Activated CD8-positive, alpha-beta memory T cell treated with anti-CD3 and anti-CD28 coated beads for 4 hours (primary cell): ENCODE measurements at regions not wholly inside any gene's neighbourhood (a gene's known extent, or its start where the extent isn't known, plus 50 kb on each side); places are given as distances from the start of the nearest gene placed in this dataset.

Experiments used
- DNase-seq, 2 donors: peaks; one replicate each; pipeline ENCODE4 v3.0.0-alpha.2; 2020; ENCODE audit warnings: low read depth in 2 of 2

- no peak for DNase-seq
Measured at GRCh38 chr2:16332681-16333557, 332.7 kb downstream of the CYRIA start.

GRCh38 chr2:16331772-16332171 is 333.9 kb downstream of the CYRIA start:
- no peak for DNase-seq

GRCh38 chr2:16330982-16331381 is 334.7 kb downstream of the CYRIA start:
- DNase-seq = no peak

- no peak for DNase-seq
Measured at GRCh38 chr2:16330571-16330970, 335.1 kb downstream of the CYRIA start.

- DNase-seq = no peak
Measured at GRCh38 chr2:16330012-16330411, 335.6 kb downstream of the CYRIA start.

GRCh38 chr2:16329421-16329820 is 336.2 kb downstream of the CYRIA start:
- DNase-seq = no peak

- no peak for DNase-seq
Measured at GRCh38 chr2:16328521-16329190, 337.0 kb downstream of the CYRIA start.

GRCh38 chr2:16327326-16327725 is 338.3 kb downstream of the CYRIA start:
- DNase-seq = no peak

GRCh38 chr2:16326711-16327300 is 338.8 kb downstream of the CYRIA start:
- no peak for DNase-seq

GRCh38 chr2:16325976-16326510 is 339.6 kb downstream of the CYRIA start:
- DNase-seq = no peak

- DNase-seq = no peak
Measured at GRCh38 chr2:16325016-16325975, 340.3 kb downstream of the CYRIA start.

- DNase-seq = no peak
Measured at GRCh38 chr2:16324544-16324937, 341.1 kb downstream of the CYRIA start.

- no peak for DNase-seq
Measured at GRCh38 chr2:16323551-16324543, 341.8 kb downstream of the CYRIA start.

- no peak for DNase-seq
Measured at GRCh38 chr2:16323126-16323520, 342.5 kb downstream of the CYRIA start.

GRCh38 chr2:16322308-16323125 is 343.1 kb downstream of the CYRIA start:
- no peak for DNase-seq

GRCh38 chr2:16321872-16322271 is 343.8 kb downstream of the CYRIA start:
- no peak for DNase-seq

- no peak for DNase-seq
Measured at GRCh38 chr2:16321256-16321655, 344.4 kb downstream of the CYRIA start.

- DNase-seq = no peak
Measured at GRCh38 chr2:16320716-16321115, 344.9 kb downstream of the CYRIA start.

GRCh38 chr2:16319551-16320121 is 346.0 kb downstream of the CYRIA start:
- no peak for DNase-seq
